Stomach smooth muscle (tissue), 2 donors: ENCODE measurements at regions not wholly inside any gene's neighbourhood (a gene's known extent, or its start where the extent isn't known, plus 50 kb on each side); places are given as distances from the start of the nearest gene placed in this dataset.

ENCODE experiments used
- H3K27ac ChIP-seq: one replicate; pipeline ENCODE4 v1.7.0; 2013; ENCODE audit warnings: mild to moderate bottlenecking, low read length, inconsistent platforms
- H3K27me3 ChIP-seq, 2 donors: one replicate each; pipeline ENCODE4 v1.7.0; 2013; ENCODE audit warnings: low read length in 2 of 2; ENCODE audit not compliant: insufficient read depth in 2 of 2, control insufficient read depth in 1 of 2
- H3K36me3 ChIP-seq, 2 donors: one replicate each; pipeline ENCODE4 v1.7.0; 2013; ENCODE audit warnings: low read length in 2 of 2; ENCODE audit not compliant: control insufficient read depth in 2 of 2, insufficient read depth in 2 of 2
- H3K4me1 ChIP-seq: one replicate; pipeline ENCODE4 v1.7.0; 2013; ENCODE audit warnings: low read length; ENCODE audit not compliant: control insufficient read depth, insufficient read depth
- H3K4me3 ChIP-seq, 2 donors: one replicate each; pipeline ENCODE4 v1.7.0; 2013; ENCODE audit warnings: low read length in 2 of 2
- H3K9ac ChIP-seq, 2 donors: one replicate each; pipeline ENCODE4 v1.7.0; 2013; ENCODE audit warnings: low read length in 2 of 2, mild to moderate bottlenecking in 1 of 2
- H3K9me3 ChIP-seq, 2 donors: one replicate each; pipeline ENCODE4 v1.7.0; 2013; ENCODE audit warnings: low read length in 2 of 2; ENCODE audit not compliant: control insufficient read depth in 2 of 2
- donor health status: healthy.
- donor health status: Pancreatic carcinoma.

DNA sequence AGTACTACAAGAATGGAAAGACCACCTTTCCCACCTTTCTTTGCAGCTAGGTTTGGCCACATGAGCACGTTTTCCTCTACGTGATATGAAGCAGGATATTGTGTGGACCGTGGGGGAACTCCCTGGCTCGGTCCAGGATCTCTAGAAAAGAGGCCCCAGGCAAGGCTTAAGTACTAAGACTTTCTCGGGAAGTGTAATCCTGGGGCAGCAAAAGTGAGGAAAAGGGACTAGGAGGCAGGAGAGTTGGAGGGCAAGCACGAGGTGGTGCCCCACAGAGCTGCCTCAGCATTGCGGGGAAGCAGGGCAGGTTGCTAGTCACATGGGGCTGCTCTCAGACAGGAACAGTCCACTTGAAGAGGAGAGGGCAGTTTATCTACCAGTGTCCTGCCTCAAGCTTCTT, 235.1 kb downstream of the GADD45G start:
- Histone ChIP-seq H3K9me3 (no peaks in the 10 kb centered on the region), H3K9ac (no peak overlapping the region), H3K27ac (no peak overlapping the region), H3K4me1 (peaks cover 9% of the 10 kb centered on the region), H3K36me3 (no peaks in the 10 kb centered on the region), H3K27me3 (no peaks in the 10 kb centered on the region), H3K4me3 (no peak overlapping the region)

DNA sequence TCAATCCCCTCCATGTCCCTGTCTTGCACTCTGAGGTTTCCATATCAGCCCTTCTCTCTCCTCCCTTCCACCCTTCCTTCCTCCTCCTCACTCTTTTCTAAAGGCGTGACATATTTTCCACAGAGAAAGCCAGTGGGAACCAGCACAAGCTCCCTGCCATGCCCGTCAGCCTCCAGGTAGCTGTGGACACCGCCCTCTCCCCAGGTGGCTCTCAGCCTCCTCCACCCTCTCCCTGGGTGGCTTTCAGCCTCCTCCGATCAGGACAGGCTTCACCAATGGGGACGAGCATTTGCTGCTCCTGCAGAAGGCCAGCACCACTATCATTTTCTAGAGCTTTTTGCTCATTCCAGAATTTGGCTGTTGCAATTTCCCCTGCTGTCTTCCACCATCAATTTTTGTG, 236.6 kb downstream of the GADD45G start:
- no peak overlapping the region for H3K27ac ChIP-seq
- H3K9me3 ChIP-seq: no peaks in the 10 kb centered on the region
- H3K9ac ChIP-seq: no peak overlapping the region
- no peak overlapping the region for H3K4me3 ChIP-seq
- H3K36me3 ChIP-seq: no peaks in the 10 kb centered on the region
- H3K4me1 ChIP-seq: peaks cover 9% of the 10 kb centered on the region
- no peaks in the 10 kb centered on the region for H3K27me3 ChIP-seq

DNA sequence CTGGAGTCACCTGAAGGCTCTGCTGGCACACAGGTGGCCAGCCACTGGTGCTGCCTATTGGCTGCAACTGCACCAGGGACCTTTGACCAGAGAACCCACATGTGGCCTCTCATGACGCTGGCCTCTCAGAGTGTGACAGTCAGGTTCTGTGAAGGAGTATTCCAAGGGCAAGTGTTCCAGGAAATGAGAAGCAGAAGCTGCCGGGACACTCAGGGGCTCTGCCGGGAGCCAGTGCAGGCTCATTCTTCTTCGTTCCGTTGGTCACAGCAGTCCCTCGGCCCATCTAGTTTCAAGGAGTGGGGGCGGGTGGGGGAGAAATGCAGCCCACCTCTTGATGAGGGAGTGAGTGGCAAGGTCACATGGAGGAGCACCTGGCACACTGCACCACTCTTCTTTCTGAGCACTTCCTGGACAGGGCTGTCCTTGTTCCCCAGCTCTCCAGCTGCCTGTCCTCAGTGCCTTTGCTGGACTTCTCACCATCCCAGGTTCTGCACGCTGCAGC, 237.5 kb downstream of the GADD45G start:
- no peaks in the 10 kb centered on the region for H3K9me3 ChIP-seq
- no peak overlapping the region for H3K4me3 ChIP-seq
- H3K27me3 ChIP-seq: no peaks in the 10 kb centered on the region
- peaks cover 9% of the 10 kb centered on the region for H3K4me1 ChIP-seq
- H3K36me3 ChIP-seq: no peaks in the 10 kb centered on the region
- no peak overlapping the region for H3K9ac ChIP-seq
- H3K27ac ChIP-seq: no peak overlapping the region

DNA sequence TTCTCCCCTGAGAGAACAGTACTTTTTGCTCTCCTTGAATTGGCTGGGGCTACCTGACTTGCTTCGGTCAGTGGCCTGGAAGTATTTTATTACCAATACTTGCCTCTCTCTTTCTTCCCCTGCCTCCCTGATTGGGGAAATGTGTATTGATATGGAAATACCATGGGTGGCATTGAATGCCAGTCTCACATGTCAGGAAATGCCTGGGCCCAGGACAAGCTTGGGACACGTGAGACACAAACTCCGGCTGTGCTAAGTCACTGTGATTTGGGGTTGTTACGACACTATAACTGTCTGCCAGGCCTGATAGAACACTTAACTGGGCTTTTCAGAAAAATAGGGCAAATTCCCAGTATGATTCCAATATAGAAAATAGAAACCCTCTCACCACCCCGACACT, 238.3 kb downstream of the GADD45G start:
- Histone ChIP-seq H3K9ac (no peak overlapping the region), H3K27ac (no peak overlapping the region), H3K9me3 (no peaks in the 10 kb centered on the region), H3K4me1 (peaks cover 9% of the 10 kb centered on the region), H3K4me3 (no peak overlapping the region), H3K27me3 (no peaks in the 10 kb centered on the region), H3K36me3 (no peaks in the 10 kb centered on the region)

DNA sequence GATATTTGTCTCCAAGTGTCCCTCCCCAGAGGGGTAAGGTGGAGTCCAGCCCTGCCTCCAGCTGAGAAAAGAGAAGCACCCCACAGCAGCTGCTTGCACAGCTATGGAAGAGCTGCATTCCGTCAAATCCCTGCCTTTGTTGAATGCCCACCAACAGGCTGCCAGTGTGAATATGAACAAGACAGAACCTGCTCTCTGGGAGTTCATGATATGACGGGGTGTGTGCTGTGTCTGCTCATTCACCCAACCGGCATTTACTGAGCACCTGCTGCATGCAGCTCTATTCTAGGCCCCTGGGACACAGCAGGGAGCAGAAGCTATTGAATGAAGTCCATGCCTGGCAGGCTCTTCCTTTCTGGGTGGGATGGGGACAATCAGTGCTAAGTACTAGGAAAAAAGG, 238.8 kb downstream of the GADD45G start:
- Histone ChIP-seq H3K4me3 (no peak overlapping the region), H3K27me3 (no peaks in the 10 kb centered on the region), H3K9ac (no peak overlapping the region), H3K4me1 (peaks cover 9% of the 10 kb centered on the region), H3K36me3 (no peaks in the 10 kb centered on the region), H3K9me3 (no peaks in the 10 kb centered on the region), H3K27ac (no peak overlapping the region)

DNA sequence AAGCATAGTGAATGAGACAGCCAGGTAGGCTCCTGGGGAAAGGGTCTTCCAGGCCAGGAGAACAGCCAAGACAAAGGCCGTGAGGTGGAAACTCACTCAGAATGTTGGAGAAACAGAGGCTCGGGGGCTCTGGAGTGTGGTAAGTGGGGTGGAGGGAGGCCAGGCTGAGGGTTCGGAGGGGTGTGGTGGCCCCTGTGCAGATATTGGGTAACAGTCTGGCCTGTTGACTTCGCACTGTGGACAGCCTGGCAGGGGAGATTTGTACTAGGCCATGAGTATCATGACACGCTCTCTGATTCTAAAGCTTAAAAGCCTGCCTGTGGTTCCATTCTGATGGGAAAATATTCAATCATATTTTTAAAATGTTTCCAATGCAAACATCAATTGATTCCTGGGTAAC, 239.3 kb downstream of the GADD45G start:
- H3K27me3 ChIP-seq: no peaks in the 10 kb centered on the region
- no peaks in the 10 kb centered on the region for H3K36me3 ChIP-seq
- H3K9ac ChIP-seq: no peak overlapping the region
- no peak overlapping the region for H3K4me3 ChIP-seq
- peaks cover 9% of the 10 kb centered on the region for H3K4me1 ChIP-seq
- no peak overlapping the region for H3K27ac ChIP-seq
- H3K9me3 ChIP-seq: no peaks in the 10 kb centered on the region

DNA sequence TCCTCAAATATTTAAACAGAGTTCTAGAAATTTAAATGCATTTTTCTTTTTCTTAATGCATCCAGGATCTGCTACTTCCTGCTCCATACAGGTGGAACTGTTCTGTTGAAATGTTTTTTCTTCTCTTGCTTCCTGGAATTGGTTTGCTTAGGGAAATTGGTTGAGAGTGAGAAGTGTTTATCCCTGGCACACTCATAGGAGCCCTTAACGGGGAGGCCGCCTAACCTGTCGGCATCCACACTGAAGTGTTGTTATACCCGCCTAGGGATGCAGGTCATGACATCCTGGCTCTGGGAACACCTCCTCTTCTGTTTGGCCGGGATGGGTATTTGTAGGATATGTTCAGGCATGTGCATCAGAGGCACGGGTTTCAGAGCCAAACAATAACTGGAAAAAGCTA, 239.7 kb downstream of the GADD45G start:
- H3K9ac ChIP-seq: no peak overlapping the region
- H3K27ac ChIP-seq: no peak overlapping the region
- peaks cover 5% of the 10 kb centered on the region for H3K4me1 ChIP-seq
- no peak overlapping the region for H3K4me3 ChIP-seq
- no peaks in the 10 kb centered on the region for H3K9me3 ChIP-seq
- H3K36me3 ChIP-seq: no peaks in the 10 kb centered on the region
- no peaks in the 10 kb centered on the region for H3K27me3 ChIP-seq

DNA sequence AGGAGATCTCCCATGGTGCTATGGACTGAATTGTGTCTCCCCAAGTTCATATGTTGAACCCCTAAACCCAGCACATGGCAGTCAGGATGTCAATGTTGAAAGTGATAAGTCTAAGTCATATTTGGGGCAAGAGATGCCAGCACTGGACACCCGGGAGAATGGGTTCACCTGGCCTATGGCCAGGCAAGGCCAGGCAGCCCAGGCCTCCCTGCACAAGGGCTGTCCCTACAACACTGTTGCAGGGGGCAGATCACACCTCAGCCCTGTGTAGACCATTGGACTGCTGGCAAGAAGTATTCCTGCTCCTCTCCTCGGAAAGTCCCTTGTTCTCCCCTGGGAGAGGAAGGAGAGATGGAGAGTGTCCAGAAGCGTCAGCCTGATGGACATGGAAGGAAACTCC, 240.5 kb downstream of the GADD45G start:
- no peak overlapping the region for H3K27ac ChIP-seq
- no peaks in the 10 kb centered on the region for H3K9me3 ChIP-seq
- no peaks in the 10 kb centered on the region for H3K27me3 ChIP-seq

DNA sequence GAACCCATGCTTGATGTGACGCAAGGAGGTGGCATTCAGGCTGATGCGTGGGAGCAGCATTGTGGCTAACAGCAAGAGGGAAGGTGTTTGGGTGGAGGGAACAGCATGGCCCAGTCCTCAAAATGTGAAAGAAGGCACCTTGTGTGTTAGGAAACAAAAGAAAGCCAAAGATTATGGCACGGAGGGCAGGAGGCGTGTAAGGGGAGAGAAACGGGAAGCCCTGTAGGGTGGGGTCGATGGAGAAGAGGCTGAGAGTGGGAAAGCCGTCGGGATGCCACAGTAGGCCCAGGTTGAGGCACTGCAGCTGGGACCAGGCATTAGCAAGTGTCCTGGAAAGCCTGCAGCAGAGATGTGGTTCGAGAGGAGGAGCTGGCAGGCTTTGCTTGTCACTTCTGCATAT, 241.1 kb downstream of the GADD45G start:
- H3K4me3 ChIP-seq: no peak overlapping the region
- no peaks in the 10 kb centered on the region for H3K36me3 ChIP-seq
- no peak overlapping the region for H3K9ac ChIP-seq
- H3K27ac ChIP-seq: no peak overlapping the region
- H3K9me3 ChIP-seq: no peaks in the 10 kb centered on the region
- no peaks in the 10 kb centered on the region for H3K27me3 ChIP-seq
- H3K4me1 ChIP-seq: no peaks in the 10 kb centered on the region

More for the DNA sequence above, 240.5 kb downstream of the GADD45G start:
- H3K36me3 ChIP-seq: no peaks in the 10 kb centered on the region
- no peak overlapping the region for H3K9ac ChIP-seq
- no peaks in the 10 kb centered on the region for H3K4me1 ChIP-seq
- H3K4me3 ChIP-seq: no peak overlapping the region

DNA sequence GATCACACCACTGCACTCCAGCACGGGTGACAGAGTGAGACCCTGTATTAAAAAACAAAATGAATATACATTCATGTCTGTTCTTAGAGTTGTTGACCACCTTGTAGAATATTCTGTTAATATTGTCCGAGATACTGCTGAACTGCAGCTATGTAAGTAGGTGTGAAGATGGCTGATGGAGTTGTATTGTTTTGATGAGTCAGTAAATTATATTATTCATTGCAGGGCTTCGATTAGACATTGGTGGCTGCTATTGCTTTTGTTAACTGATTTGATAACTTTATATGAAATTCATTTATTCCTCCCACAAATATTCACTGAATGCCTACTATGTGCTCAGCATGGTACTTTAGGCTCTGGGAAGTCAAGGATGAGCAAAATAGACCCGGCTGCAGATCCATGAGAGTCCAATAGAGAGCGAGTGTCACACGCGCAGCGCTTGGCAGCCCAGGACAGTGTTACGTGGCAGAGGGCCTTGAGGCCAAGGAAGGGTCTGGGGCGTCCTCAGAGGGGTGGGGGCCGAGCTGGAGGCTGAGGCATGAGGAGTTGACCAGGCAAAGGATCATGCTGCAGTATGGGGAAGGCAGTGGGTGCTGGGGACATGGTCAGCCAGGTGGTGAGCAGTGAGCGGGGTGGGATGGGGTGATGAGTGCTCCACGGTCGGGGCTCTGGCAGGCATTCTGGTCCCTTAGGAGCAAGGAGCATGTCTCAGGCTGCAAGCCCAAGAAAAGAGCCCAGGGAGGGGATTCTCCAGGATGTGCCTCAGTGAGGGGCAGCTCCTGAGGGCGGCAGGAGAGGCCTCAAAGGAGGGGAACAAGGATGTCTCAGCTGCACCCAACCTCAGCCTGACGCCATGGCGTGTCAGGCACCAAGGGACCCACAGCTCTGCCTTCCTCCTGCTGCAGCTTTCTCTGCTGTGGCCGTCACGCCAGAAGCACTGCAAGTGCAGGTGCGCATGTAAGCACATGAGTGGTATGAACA, 243.5 kb downstream of the GADD45G start:
- Histone ChIP-seq H3K36me3 (no peaks in the 10 kb centered on the region), H3K4me3 (no peak overlapping the region)

DNA sequence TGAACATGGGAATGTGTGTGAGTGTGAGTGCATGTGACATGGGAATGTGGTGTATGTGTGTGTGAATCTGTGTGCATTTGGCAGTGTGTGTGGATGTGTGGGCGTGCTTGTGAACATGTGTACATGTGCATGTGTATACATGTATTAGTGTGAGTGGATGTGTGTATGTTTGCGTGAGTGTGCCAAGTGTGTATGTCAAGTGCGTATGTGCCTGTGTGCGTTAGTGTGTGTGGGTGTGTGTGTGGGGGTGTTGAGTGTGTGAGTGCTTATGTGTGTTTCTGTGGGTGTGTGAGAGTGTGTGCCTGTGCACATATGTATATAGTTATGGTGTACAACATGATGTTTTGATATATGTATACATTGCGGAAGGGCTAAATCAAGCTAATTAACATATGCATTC, 244.3 kb downstream of the GADD45G start:
- Histone ChIP-seq H3K27ac (no peak overlapping the region), H3K4me1 (no peaks in the 10 kb centered on the region), H3K4me3 (no peak overlapping the region), H3K9ac (no peak overlapping the region), H3K36me3 (no peaks in the 10 kb centered on the region), H3K9me3 (no peaks in the 10 kb centered on the region), H3K27me3 (peaks cover 0 to 3% of the 10 kb centered on the region in 2 donors)

More for the DNA sequence above, 243.5 kb downstream of the GADD45G start:
- no peaks in the 10 kb centered on the region for H3K9me3 ChIP-seq
- no peak overlapping the region for H3K27ac ChIP-seq
- no peak overlapping the region for H3K9ac ChIP-seq
- no peaks in the 10 kb centered on the region for H3K4me1 ChIP-seq
- peaks cover 0 to under 1% of the 10 kb centered on the region in 2 donors for H3K27me3 ChIP-seq
